Endothelial cell of umbilical vein (primary cell): ENCODE measurements at regions not wholly inside any gene's neighbourhood (a gene's known extent, or its start where the extent isn't known, plus 50 kb on each side); places are given as distances from the start of the nearest gene placed in this dataset.

ENCODE experiments used
- EZH2 ChIP-seq: IDR thresholded peaks from 2 replicates; pipeline ENCODE4 v1.6.1; 2012; ENCODE audit warnings: borderline replicate concordance, low read depth, mild to moderate bottlenecking, moderate library complexity, low read length, inconsistent platforms; ENCODE audit not compliant: severe bottlenecking
- JUN ChIP-seq: IDR thresholded peaks from 2 replicates; pipeline ENCODE4 v1.6.1; 2011; ENCODE audit warnings: borderline replicate concordance, low read depth; ENCODE audit not compliant: insufficient read length, insufficient read depth
- POLR2A ChIP-seq: IDR thresholded peaks from 2 replicates; pipeline ENCODE4 v1.6.1; 2012; ENCODE audit warnings: low read depth, mild to moderate bottlenecking, control low read depth, low read length
- POLR2AphosphoS5 ChIP-seq: IDR thresholded peaks from 2 replicates; pipeline ENCODE4 v1.6.1; 2012; ENCODE audit warnings: low read depth, mild to moderate bottlenecking, control low read depth, low read length, moderate library complexity; ENCODE audit not compliant: insufficient read depth
- TF ChIP-seq, protein P1 (sequence below), 2 donors: IDR thresholded peaks; 1 replicate in 1 of 2; 2 replicates in 1 of 2; pipeline ENCODE4 v1.5.1; 2011; ENCODE audit warnings: low read length in 2 of 2, mild to moderate bottlenecking in 2 of 2, moderate library complexity in 2 of 2, control low read depth in 1 of 2, inconsistent platforms in 1 of 2, low read depth in 1 of 2; ENCODE audit not compliant: insufficient read depth in 1 of 2; ENCODE audit errors: extremely low read depth in 1 of 2

DNA sequence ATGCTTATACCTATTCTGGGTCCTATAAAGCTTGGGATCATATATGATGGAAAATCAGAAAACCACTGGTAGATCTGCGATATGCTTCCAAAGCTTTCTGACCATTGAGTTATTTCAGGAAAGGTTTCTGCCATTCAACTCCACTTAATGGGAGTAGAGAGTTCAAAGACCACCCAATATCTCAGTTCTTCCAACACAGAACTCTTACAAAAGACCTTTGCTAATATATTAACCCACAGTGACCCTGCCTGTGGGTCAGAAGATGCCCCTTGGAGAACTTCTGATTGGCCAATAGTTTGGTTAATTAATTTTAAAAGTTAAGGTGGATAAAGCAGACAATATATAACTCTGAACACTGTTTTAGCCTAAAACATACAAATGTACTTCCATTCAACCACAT, 213.0 kb downstream of the IPO8 start:
- TF ChIP-seq POLR2AphosphoS5 (no peak), POLR2A (no peak), EZH2 (no peak), JUN (no peak)
- TF ChIP-seq, protein P1, sequence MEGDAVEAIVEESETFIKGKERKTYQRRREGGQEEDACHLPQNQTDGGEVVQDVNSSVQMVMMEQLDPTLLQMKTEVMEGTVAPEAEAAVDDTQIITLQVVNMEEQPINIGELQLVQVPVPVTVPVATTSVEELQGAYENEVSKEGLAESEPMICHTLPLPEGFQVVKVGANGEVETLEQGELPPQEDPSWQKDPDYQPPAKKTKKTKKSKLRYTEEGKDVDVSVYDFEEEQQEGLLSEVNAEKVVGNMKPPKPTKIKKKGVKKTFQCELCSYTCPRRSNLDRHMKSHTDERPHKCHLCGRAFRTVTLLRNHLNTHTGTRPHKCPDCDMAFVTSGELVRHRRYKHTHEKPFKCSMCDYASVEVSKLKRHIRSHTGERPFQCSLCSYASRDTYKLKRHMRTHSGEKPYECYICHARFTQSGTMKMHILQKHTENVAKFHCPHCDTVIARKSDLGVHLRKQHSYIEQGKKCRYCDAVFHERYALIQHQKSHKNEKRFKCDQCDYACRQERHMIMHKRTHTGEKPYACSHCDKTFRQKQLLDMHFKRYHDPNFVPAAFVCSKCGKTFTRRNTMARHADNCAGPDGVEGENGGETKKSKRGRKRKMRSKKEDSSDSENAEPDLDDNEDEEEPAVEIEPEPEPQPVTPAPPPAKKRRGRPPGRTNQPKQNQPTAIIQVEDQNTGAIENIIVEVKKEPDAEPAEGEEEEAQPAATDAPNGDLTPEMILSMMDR (IDR thresholded peaks at IDR 0.05; ENCODE audit: extremely low read depth in 1 of 2, insufficient read depth in 1 of 2, low read depth in 1 of 2, low read length in 2 of 2), result no peak
